ENCODE measurements at regions not wholly inside any gene's neighbourhood (a gene's known extent, or its start where the extent isn't known, plus 50 kb on each side); places are given as distances from the start of the nearest gene placed in this dataset.

- no peaks in the 10 kb centered on the region for H3K36me3 Mint-ChIP-seq
- no peaks in the 10 kb centered on the region for H3K36me3 ChIP-seq (ENCODE audit: control insufficient read depth in 2 of 2, extremely low read depth in 1 of 2, insufficient read depth in 1 of 2, low read length in 1 of 2)
- no peaks in the 10 kb centered on the region for H3K9me3 ChIP-seq
- no peak for DNase-seq
- H3K27me3 ChIP-seq (replicated peaks in 1 of 2; ENCODE audit: control insufficient read depth in 2 of 2, extremely low read depth in 1 of 2, insufficient read depth in 2 of 2, low read length in 1 of 2) = no peaks in the 10 kb centered on the region
- CTCF ChIA-PET = interaction anchor here (0.6 to 1.4 kb wide), 3 partner anchors 15 to 1384 kb away, joined by 3 read pairs; no protein-coding TSS in a partner anchor
- H3K27me3 Mint-ChIP-seq = no peaks in the 10 kb centered on the region
- POLR2A ChIA-PET = interaction anchor here in 1 of 2 donors (0.5 to 1.0 kb wide), 2 partner anchors 33 to 322 kb away, joined by 3 to 4 read pairs; no protein-coding TSS in a partner anchor
- ATAC-seq (replicated peaks in 1 of 4) = no peak
- H3K27ac Mint-ChIP-seq = no peak overlapping the region
- no peak overlapping the region for H3K27ac ChIP-seq (ENCODE audit: low read length)
- H3K4me1 ChIP-seq (ENCODE audit: control insufficient read depth in 1 of 2, extremely low read depth in 1 of 2, insufficient read depth in 2 of 2, low read length in 2 of 2) = peaks cover 33 to 47% of the 10 kb centered on the region in 2 experiments
- H3K9me3 Mint-ChIP-seq = no peaks in the 10 kb centered on the region
- no peak overlapping the region for H3K4me3 Mint-ChIP-seq
- H3K4me1 Mint-ChIP-seq = peaks cover 13 to 33% (median 26%) of the 10 kb centered on the region in 3 donors
- no CpG with 5 or more reads among the region's 2 CpGs for WGBS (ENCODE audit: insufficient coverage)
- no peak overlapping the region for H3K4me3 ChIP-seq (ENCODE audit: control insufficient read depth in 1 of 2, extremely low read depth in 1 of 2, low read length in 1 of 2)
These were observed 193.1 kb upstream of the LPP start for GRCh38 chr3:187960820-187961219.

DNA sequence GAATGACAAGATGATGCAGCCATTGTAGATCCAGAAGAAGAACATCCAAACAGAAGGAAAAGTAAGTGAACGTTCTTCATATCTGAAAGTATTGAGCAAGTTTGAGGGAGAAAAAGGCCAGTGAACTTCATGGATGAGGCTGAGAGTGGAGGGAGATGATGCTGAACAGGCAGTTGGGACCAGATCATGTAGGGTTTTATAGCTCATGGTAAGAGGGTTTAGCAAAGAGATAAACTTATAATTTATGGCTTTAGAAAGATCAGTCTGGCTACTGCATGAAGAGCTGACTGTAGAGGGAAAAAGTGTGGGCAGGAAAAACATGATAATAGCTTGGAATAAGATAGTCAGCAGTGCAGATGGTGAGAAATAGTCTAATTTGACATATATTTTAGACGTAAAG is 192.6 kb upstream of the LPP start:
- DNase-seq (no peak), ATAC-seq (replicated peaks in 1 of 4) (no peak)
- Mint-ChIP-seq H3K27ac (no peak overlapping the region), H3K36me3 (no peaks in the 10 kb centered on the region), H3K4me3 (no peak overlapping the region), H3K9me3 (no peaks in the 10 kb centered on the region), H3K27me3 (no peaks in the 10 kb centered on the region), H3K4me1 (peaks cover 13 to 29% (median 25%) of the 10 kb centered on the region in 3 donors)
- CTCF ChIA-PET = interaction anchor here (0.8 to 1.4 kb wide), 4 partner anchors 14 to 223 kb away, joined by 3 read pairs; no protein-coding TSS in a partner anchor
- H3K9me3 ChIP-seq = no peaks in the 10 kb centered on the region
- no peaks in the 10 kb centered on the region for H3K36me3 ChIP-seq (ENCODE audit: control insufficient read depth in 2 of 2, extremely low read depth in 1 of 2, insufficient read depth in 1 of 2, low read length in 1 of 2)
- no peak overlapping the region for H3K4me3 ChIP-seq (ENCODE audit: control insufficient read depth in 1 of 2, extremely low read depth in 1 of 2, low read length in 1 of 2)
- POLR2A ChIA-PET = interaction anchor here in 1 of 2 donors (0.5 to 1.0 kb wide), 3 partner anchors 33 to 768 kb away, joined by 3 to 4 read pairs (median 4); no protein-coding TSS in a partner anchor
- 86% methylated on average over 2 of the region's 2 CpGs for WGBS (ENCODE audit: insufficient coverage)
- peaks cover 33 to 47% of the 10 kb centered on the region in 2 experiments for H3K4me1 ChIP-seq (ENCODE audit: control insufficient read depth in 1 of 2, extremely low read depth in 1 of 2, insufficient read depth in 2 of 2, low read length in 2 of 2)
- no peaks in the 10 kb centered on the region for H3K27me3 ChIP-seq (replicated peaks in 1 of 2; ENCODE audit: control insufficient read depth in 2 of 2, extremely low read depth in 1 of 2, insufficient read depth in 2 of 2, low read length in 1 of 2)
- no peak overlapping the region for H3K27ac ChIP-seq (ENCODE audit: low read length)

- POLR2A ChIA-PET = no interaction called here
- WGBS (ENCODE audit: insufficient coverage) = 41% methylated on average over 2 of the region's 5 CpGs
- CTCF ChIA-PET = no interaction called here
- peak in 1 of 4 experiments; percentile 21 for ATAC-seq (replicated peaks in 1 of 4)
- H3K4me1 ChIP-seq (ENCODE audit: control insufficient read depth in 1 of 2, extremely low read depth in 1 of 2, insufficient read depth in 2 of 2, low read length in 2 of 2) = peaks cover 21 to 41% of the 10 kb centered on the region in 2 experiments
- no peak overlapping the region for H3K4me3 Mint-ChIP-seq
- H3K4me3 ChIP-seq (ENCODE audit: control insufficient read depth in 1 of 2, extremely low read depth in 1 of 2, low read length in 1 of 2) = no peak overlapping the region
- no peaks in the 10 kb centered on the region for H3K27me3 Mint-ChIP-seq
- H3K36me3 Mint-ChIP-seq = no peaks in the 10 kb centered on the region
- DNase-seq = no peak
- H3K36me3 ChIP-seq (ENCODE audit: control insufficient read depth in 2 of 2, extremely low read depth in 1 of 2, insufficient read depth in 1 of 2, low read length in 1 of 2) = no peaks in the 10 kb centered on the region
- H3K9me3 ChIP-seq = no peaks in the 10 kb centered on the region
- H3K27ac ChIP-seq (ENCODE audit: low read length) = no peak overlapping the region
- no peaks in the 10 kb centered on the region for H3K27me3 ChIP-seq (replicated peaks in 1 of 2; ENCODE audit: control insufficient read depth in 2 of 2, extremely low read depth in 1 of 2, insufficient read depth in 2 of 2, low read length in 1 of 2)
- H3K4me1 Mint-ChIP-seq = peaks cover 13 to 17% (median 17%) of the 10 kb centered on the region in 3 donors
- no peaks in the 10 kb centered on the region for H3K9me3 Mint-ChIP-seq
- peak overlapping the region in 1 of 2 donors; percentile 57 for H3K27ac Mint-ChIP-seq
These were observed 190.8 kb upstream of the LPP start for GRCh38 chr3:187963003-187963676.

- CTCF ChIA-PET = no interaction called here
- no peaks in the 10 kb centered on the region for H3K36me3 ChIP-seq (ENCODE audit: control insufficient read depth in 2 of 2, extremely low read depth in 1 of 2, insufficient read depth in 1 of 2, low read length in 1 of 2)
- ATAC-seq (replicated peaks in 1 of 4) = no peak
- no peak for DNase-seq
- no peak overlapping the region for H3K4me3 ChIP-seq (ENCODE audit: control insufficient read depth in 1 of 2, extremely low read depth in 1 of 2, low read length in 1 of 2)
- Mint-ChIP-seq H3K9me3 (no peaks in the 10 kb centered on the region), H3K36me3 (no peaks in the 10 kb centered on the region), H3K27ac (peak overlapping the region in 1 of 2 donors; percentile 57), H3K27me3 (no peaks in the 10 kb centered on the region), H3K4me1 (peaks cover 6 to 11% (median 11%) of the 10 kb centered on the region in 3 donors), H3K4me3 (no peak overlapping the region)
- no peaks in the 10 kb centered on the region for H3K9me3 ChIP-seq
- no peaks in the 10 kb centered on the region for H3K27me3 ChIP-seq (replicated peaks in 1 of 2; ENCODE audit: control insufficient read depth in 2 of 2, extremely low read depth in 1 of 2, insufficient read depth in 2 of 2, low read length in 1 of 2)
- POLR2A ChIA-PET = no interaction called here
- no CpG with 5 or more reads among the region's 3 CpGs for WGBS (ENCODE audit: insufficient coverage)
- no peak overlapping the region for H3K27ac ChIP-seq (ENCODE audit: low read length)
- peaks cover 14 to 35% of the 10 kb centered on the region in 2 experiments for H3K4me1 ChIP-seq (ENCODE audit: control insufficient read depth in 1 of 2, extremely low read depth in 1 of 2, insufficient read depth in 2 of 2, low read length in 2 of 2)
These were observed 190.1 kb upstream of the LPP start for GRCh38 chr3:187963677-187964385.

DNA sequence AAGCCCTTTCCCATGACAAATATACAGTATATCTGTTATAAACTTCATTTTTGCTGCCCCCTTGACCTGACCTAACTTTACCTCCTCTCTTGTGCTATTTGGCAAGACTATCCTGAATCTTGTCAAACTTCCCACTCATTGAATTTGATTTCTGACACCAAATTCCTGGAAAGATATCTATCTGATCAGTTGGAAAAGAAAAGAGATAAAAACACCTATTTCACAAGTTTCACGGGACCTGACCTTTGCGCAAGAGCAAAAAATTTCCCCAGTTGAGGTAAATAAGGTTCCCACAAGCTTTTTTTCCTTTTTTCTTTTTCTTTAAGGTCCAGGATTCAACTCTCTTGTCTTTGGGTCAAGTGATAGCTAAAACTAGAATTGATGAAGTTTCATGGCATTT is 189.2 kb upstream of the LPP start:
- H3K4me3 ChIP-seq (ENCODE audit: control insufficient read depth in 1 of 2, extremely low read depth in 1 of 2, low read length in 1 of 2) = no peak overlapping the region
- no peak for DNase-seq
- H3K27ac ChIP-seq (ENCODE audit: low read length) = no peak overlapping the region
- H3K4me1 ChIP-seq (ENCODE audit: control insufficient read depth in 1 of 2, extremely low read depth in 1 of 2, insufficient read depth in 2 of 2, low read length in 2 of 2) = peaks cover 5 to 29% of the 10 kb centered on the region in 2 experiments
- H3K4me3 Mint-ChIP-seq = no peak overlapping the region
- H3K36me3 ChIP-seq (ENCODE audit: control insufficient read depth in 2 of 2, extremely low read depth in 1 of 2, insufficient read depth in 1 of 2, low read length in 1 of 2) = no peaks in the 10 kb centered on the region
- H3K27me3 ChIP-seq (replicated peaks in 1 of 2; ENCODE audit: control insufficient read depth in 2 of 2, extremely low read depth in 1 of 2, insufficient read depth in 2 of 2, low read length in 1 of 2) = no peaks in the 10 kb centered on the region
- no peak for ATAC-seq (replicated peaks in 1 of 4)
- no peak overlapping the region for H3K27ac Mint-ChIP-seq
- peaks cover 0 to 3% (median 1%) of the 10 kb centered on the region in 3 donors for H3K4me1 Mint-ChIP-seq
- no peaks in the 10 kb centered on the region for H3K9me3 ChIP-seq
- WGBS (ENCODE audit: insufficient coverage) = no CpG with 5 or more reads among the region's 2 CpGs
- H3K9me3 Mint-ChIP-seq = no peaks in the 10 kb centered on the region
- ChIA-PET CTCF (no interaction called here), POLR2A (no interaction called here)
- H3K27me3 Mint-ChIP-seq = no peaks in the 10 kb centered on the region
- no peaks in the 10 kb centered on the region for H3K36me3 Mint-ChIP-seq

GRCh38 chr3:187966096-187966495 is 187.9 kb upstream of the LPP start:
- H3K9me3 ChIP-seq = no peaks in the 10 kb centered on the region
- no peaks in the 10 kb centered on the region for H3K27me3 ChIP-seq (replicated peaks in 1 of 2; ENCODE audit: control insufficient read depth in 2 of 2, extremely low read depth in 1 of 2, insufficient read depth in 2 of 2, low read length in 1 of 2)
- no peak overlapping the region for H3K27ac Mint-ChIP-seq
- DNase-seq (no peak), ATAC-seq (replicated peaks in 1 of 4) (no peak)
- H3K27ac ChIP-seq (ENCODE audit: low read length) = no peak overlapping the region
- H3K4me3 Mint-ChIP-seq = no peak overlapping the region
- no peaks in the 10 kb centered on the region for H3K36me3 ChIP-seq (ENCODE audit: control insufficient read depth in 2 of 2, extremely low read depth in 1 of 2, insufficient read depth in 1 of 2, low read length in 1 of 2)
- H3K4me3 ChIP-seq (ENCODE audit: control insufficient read depth in 1 of 2, extremely low read depth in 1 of 2, low read length in 1 of 2) = no peak overlapping the region
- H3K27me3 Mint-ChIP-seq = no peaks in the 10 kb centered on the region
- peaks cover 0 to 3% (median 0%) of the 10 kb centered on the region in 3 donors for H3K4me1 Mint-ChIP-seq
- WGBS (ENCODE audit: insufficient coverage) = 75% methylated on average over 3 of the region's 4 CpGs
- POLR2A ChIA-PET = no interaction called here
- CTCF ChIA-PET = interaction anchor here in 1 of 2 donors (1.0 kb wide), 1 partner anchor 166 kb away, joined by 4 read pairs; no protein-coding TSS in a partner anchor
- no peaks in the 10 kb centered on the region for H3K9me3 Mint-ChIP-seq
- H3K4me1 ChIP-seq (ENCODE audit: control insufficient read depth in 1 of 2, extremely low read depth in 1 of 2, insufficient read depth in 2 of 2, low read length in 2 of 2) = peaks cover 5 to 29% of the 10 kb centered on the region in 2 experiments
- H3K36me3 Mint-ChIP-seq = no peaks in the 10 kb centered on the region

Data from T-cell (primary cell).